Cardiac septum (tissue), 1 donor: ENCODE measurements at regions not wholly inside any gene's neighbourhood (a gene's known extent, or its start where the extent isn't known, plus 50 kb on each side); places are given as distances from the start of the nearest gene placed in this dataset.
"Not testable (repeated sequence)": the region's sequence is repeated elsewhere in the genome, so short reads cannot be mapped to it uniquely, and the experiment has no call there.

Experiments used
- DNase-seq: peaks from one replicate; pipeline ENCODE4 v3.0.0-alpha.2; 2020; ENCODE audit warnings: low spot score
- intact Hi-C: fragments of 100-400 bp; cut with DNase I; formaldehyde crosslinking; loops from one replicate; pipeline ENCODE4 v1.14.0; 2022
- donor health status: DM: no; HTN: no; CAD: no.

GRCh38 chr1:198948895-198949659 lies 310.2 kb downstream of the PTPRC start:
- intact Hi-C loops: no loop called here
- DNase-seq: no peak

- intact Hi-C loops: no loop called here
- no peak for DNase-seq
Observed at GRCh38 chr1:198950036-198950435, 311.2 kb downstream of the PTPRC start.

DNA sequence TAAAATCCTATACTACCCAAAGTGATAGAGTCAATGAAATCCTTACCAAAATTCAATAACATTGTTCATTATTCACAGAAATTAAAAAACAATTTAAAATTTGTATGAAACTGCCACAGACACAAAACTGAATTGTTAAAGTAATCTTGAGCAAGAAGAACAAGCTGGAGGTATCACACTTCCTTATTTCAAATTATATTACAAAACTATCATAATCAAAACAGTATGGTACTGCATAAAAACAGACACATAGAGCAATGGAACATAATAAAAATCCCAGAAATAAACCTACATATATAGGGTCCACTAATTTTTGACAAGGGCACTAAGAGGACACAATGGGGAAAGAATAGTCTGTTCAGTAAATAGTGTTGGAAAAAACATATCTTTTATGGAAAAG lies 316.2 kb downstream of the PTPRC start:
- no peak for DNase-seq
- intact Hi-C loops: no loop called here

- intact Hi-C loops: no loop called here
- DNase-seq: no peak
Observed at GRCh38 chr1:198957044-198957443, 318.2 kb downstream of the PTPRC start.

GRCh38 chr1:198959032-198959431 lies 320.2 kb downstream of the PTPRC start:
- no peak for DNase-seq
- intact Hi-C loops: no loop called here

- DNase-seq: no peak
- intact Hi-C loops: no loop called here
Observed at GRCh38 chr1:198959676-198960075, 320.8 kb downstream of the PTPRC start.

GRCh38 chr1:198963796-198964195 lies 325.0 kb downstream of the PTPRC start:
- intact Hi-C loops, DNase-seq: not testable (repeated sequence)

DNA sequence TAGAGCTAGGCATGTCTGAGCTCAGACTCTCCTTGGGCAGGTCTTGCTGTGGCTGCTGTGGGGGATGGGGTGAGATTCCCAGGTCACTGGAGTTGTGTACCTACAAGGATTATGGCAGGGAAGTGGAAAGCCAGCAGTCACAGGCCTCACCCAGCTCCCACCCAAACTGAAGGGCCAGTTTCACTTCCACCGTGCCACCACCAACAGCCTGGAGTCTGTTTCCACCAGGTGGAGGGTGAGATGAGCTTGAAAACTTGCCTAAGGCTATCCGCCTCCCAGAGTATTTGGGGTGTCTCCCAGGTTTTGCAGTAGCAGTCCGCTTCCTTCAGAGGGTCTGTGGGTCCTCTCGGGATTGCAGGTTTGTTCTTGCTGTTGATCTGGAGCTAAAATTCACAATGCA lies 327.7 kb downstream of the PTPRC start:
- intact Hi-C loops: no loop called here
- no peak for DNase-seq

GRCh38 chr1:198967566-198967965 lies 328.7 kb downstream of the PTPRC start:
- intact Hi-C loops: no loop called here
- no peak for DNase-seq

DNA sequence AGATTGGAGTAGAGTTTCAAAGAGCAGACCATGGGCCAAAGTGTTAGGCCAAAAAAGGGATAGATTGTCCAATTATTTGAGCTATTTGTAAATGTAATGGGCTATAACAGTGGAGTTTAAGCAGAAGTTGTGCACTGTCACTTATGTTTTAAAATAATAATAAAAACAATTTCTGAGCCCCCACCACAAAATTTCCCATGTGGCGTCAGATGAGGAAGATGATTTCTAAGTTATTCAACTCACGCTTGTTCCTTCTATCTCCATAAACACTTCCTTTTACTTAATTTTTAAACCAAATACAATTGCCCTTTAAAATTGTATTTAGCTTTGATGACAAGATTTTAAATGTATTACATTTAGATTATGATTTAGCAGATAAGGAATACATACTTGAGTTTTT lies 330.0 kb downstream of the PTPRC start:
- intact Hi-C loops: no loop called here
- DNase-seq: no peak

DNA sequence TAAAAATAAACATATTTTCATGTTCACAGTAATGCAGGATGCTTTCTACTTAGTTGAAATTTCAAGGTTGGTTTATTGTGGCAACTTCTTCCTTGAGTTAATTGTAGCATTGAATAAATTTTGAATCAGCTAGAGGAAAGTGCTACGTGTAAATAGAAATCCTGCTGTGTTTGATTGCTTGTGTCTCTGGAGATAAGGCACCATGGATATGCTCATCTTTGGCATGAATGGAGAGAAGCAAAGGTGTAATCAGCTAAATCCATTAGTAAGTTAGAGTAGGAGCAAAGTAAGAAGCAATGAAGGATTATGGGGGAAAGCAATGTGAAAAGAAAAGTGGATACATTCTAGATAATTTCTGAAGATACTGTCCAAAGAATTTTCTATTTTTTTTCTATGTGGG lies 331.1 kb downstream of the PTPRC start:
- intact Hi-C loops: no loop called here
- no peak for DNase-seq

- intact Hi-C loops: no loop called here
- no peak for DNase-seq
Observed at GRCh38 chr1:198970916-198971315, 332.1 kb downstream of the PTPRC start.

DNA sequence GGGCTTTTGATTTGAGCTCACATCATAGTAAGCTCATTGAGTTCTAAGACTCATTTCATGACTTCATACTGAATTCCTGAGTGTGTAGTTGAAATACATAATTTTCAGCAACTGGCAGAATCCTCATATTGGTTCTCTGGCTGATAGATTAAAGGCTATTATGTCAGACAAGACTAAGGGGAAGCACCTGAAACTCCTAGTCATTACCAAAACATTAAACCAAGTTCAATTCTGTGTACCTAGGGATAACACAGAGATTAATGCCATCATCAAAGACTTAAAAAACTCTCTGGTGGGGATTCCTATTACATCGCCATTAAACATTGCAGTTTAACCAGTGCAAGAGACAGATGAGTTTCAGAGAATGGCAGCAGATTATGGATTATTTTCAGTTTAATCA lies 339.1 kb downstream of the PTPRC start:
- DNase-seq: no peak
- intact Hi-C loops: no loop called here

DNA sequence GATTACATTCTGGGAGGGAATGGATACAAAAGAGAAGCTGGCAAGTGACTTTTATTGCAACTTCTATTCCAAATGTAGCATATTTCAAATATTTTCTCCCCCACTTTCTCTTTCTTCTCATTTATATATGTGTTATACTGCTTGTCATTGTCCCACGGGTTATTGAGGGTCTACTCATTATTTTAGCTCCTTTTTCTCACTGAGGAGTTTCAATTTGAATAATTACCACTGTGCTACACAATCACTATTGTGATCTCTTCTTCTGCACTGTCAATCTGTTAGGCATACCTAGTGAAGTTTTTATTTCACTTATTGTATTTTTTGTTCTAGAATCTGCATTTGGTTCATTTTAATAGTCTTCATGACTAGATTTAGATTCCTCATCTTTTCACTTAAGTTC lies 339.7 kb downstream of the PTPRC start:
- intact Hi-C loops: no loop called here

GRCh38 chr1:198986036-198986435 lies 347.2 kb downstream of the PTPRC start:
- no peak for DNase-seq
- intact Hi-C loops: no loop called here

More for the DNA sequence above, 339.7 kb downstream of the PTPRC start:
- DNase-seq: no peak

DNA sequence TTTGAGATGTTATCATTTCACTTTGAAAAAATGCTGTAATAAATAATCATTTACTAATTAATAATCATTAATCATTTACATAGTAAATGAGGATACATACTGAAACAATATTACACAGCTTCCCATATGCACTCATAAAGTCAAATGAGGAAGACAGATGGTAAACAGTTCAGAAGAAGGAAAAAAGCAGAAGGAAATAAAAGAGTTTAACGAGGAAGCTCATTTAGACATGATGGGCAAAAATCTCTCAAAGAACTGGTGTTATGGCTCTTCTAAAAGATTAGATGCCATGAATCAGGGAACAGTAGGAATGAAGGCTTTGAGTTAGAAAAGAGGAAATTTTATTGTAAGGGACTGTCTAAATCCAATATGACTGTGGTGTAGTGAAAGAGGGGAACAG lies 347.6 kb downstream of the PTPRC start:
- DNase-seq: no peak
- intact Hi-C loops: no loop called here

GRCh38 chr1:199002661-199003060 lies 363.8 kb downstream of the PTPRC start:
- DNase-seq: no peak
- intact Hi-C loops: no loop called here

DNA sequence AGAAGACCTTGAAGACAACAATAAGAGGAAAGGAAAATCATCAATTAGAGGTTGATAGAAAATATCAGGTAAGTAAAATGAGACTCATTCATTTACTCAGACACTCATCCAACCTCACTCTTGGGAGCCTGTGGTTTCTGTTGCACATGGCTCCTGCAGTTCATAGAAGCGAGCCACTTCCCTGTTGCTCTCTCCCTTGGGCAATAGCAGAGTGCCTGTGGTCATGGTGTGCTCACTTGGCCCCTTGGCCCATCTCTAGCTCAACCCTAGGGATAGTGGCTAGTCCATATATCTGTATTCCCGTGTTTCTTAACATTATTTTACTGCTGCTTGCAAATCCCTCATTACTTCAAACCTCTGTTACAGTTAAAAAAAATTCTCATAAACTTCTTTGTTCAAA lies 368.6 kb downstream of the PTPRC start:
- no peak for DNase-seq
- intact Hi-C loops: no loop called here

DNA sequence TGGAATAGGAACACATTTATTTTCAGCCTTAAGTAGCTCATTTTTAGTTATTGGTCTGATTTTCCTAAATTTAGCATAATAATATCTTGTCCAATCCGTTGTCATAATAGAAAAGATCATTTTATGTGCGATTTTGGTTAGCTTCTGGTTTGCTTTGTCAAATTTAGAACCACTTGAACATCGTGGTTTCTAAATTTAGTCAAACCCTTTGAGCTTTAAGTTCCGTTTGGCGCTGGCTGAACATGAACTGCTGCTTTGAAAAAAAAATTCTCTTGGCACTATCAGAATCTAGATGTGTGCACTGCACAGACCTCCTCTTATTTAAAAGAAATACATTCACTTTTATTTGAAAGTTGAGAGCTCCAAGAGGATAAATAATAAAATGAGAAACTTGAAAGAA lies 370.6 kb downstream of the PTPRC start:
- DNase-seq: no peak
- intact Hi-C loops: no loop called here

GRCh38 chr1:199010492-199010891 lies 371.7 kb downstream of the PTPRC start:
- intact Hi-C loops: no loop called here
- no peak for DNase-seq

DNA sequence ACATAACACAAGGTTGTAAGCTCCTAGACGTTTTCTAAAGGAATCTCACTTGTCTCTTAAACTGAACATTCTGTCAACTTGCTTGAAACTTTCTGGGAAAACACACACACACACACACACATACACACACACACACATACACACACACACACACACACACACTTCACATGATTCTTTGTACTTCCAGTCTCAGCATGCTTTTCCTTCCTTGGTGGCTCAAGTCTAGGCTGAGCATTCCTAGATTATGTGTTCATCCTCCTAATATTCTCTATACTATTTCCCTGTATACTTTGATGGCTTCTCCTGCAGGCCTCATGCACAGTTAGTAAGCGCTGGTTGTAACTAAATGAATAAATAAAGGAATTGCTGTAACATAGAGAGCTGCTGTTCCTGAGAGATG lies 372.1 kb downstream of the PTPRC start:
- DNase-seq: no peak
- intact Hi-C loops: no loop called here

GRCh38 chr1:199015799-199016198 lies 377.0 kb downstream of the PTPRC start:
- DNase-seq: no peak
- intact Hi-C loops: no loop called here
